H1 (cell line): ENCODE measurements at regions not wholly inside any gene's neighbourhood (a gene's known extent, or its start where the extent isn't known, plus 50 kb on each side); places are given as distances from the start of the nearest gene placed in this dataset.

Source experiments
- FOSL1 ChIP-seq: IDR thresholded peaks from 2 replicates; pipeline ENCODE4 v1.6.1; 2011; ENCODE audit warnings: mild to moderate bottlenecking, low read depth, low read length, moderate library complexity; ENCODE audit not compliant: insufficient read depth
- NANOG ChIP-seq: IDR thresholded peaks from 2 replicates; pipeline ENCODE4 v1.6.1; 2011; ENCODE audit warnings: low read length, low read depth, mild to moderate bottlenecking, inconsistent platforms; ENCODE audit not compliant: insufficient read depth, poor library complexity, severe bottlenecking
- RAD21 ChIP-seq, 2 experiments: IDR thresholded peaks in 1 of 2; conservative IDR thresholded peaks in 1 of 2; 2 replicates each; pipeline ENCODE4 v1.6.1; 2011; ENCODE audit warnings: low read depth in 2 of 2, low read length in 2 of 2, improper control_type of control experiment in 1 of 2, inconsistent platforms in 1 of 2, mild to moderate bottlenecking in 1 of 2, moderate library complexity in 1 of 2
- TAF7 ChIP-seq: optimal IDR thresholded peaks from 2 replicates; pipeline ENCODE3; 2011; ENCODE audit warnings: low read depth, mild to moderate bottlenecking, inconsistent platforms, low read length, moderate library complexity, borderline replicate concordance
- TBP ChIP-seq: IDR thresholded peaks from 2 replicates; pipeline ENCODE4 v1.6.1; 2011; ENCODE audit warnings: low read depth, low read length, improper control_type of control experiment
- TCF12 ChIP-seq: IDR thresholded peaks from 2 replicates; pipeline ENCODE4 v1.6.1; 2011; ENCODE audit warnings: low read depth, mild to moderate bottlenecking, low read length
- TF ChIP-seq, protein P1 (sequence below): fragments of 300-600 bp; sonication (generic); IDR thresholded peaks from 2 replicates; pipeline ENCODE4 v1.7.1; 2012; ENCODE audit warnings: low read length, moderate library complexity, mild to moderate bottlenecking, inconsistent platforms; ENCODE audit not compliant: insufficient replicate concordance
- TF ChIP-seq, protein P2 (sequence below): IDR thresholded peaks from 2 replicates; pipeline ENCODE4 v1.6.1; 2012; ENCODE audit warnings: low read length, inconsistent platforms

DNA sequence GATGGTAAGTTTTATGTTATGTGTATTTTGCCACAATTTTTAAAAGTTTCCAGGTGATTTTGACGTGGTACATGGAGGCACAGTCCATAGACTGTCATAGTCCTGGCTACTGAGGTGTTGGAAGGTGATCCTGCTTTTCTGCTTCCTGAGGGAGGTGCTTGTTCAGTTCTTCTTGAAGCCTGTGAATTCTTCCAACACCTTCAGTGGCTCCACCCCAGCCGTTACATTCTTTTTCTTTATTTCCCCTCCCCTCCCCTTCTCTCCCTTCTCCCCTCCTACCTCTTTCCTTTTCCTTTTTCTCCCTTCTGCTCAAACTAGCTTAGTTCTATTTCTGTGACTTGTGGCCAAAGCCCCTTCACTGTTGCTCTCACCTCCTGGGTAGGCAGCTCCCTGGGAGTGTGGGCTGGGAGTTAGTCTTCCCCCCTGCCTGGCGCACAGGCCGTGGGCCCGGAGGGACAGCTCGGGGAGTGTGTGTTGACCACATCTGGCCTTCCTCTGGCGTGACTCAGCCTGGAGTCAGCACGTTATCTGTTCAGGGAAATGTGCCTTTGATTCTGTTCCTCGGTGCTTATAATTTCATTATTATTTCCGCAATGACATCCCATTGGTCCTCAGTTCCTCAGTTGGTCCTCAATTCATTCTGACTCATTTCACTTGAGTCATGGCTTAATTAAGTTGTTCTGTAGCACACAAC is 566.2 kb downstream of the TBC1D22A start (continued):
- TF ChIP-seq, protein P1, sequence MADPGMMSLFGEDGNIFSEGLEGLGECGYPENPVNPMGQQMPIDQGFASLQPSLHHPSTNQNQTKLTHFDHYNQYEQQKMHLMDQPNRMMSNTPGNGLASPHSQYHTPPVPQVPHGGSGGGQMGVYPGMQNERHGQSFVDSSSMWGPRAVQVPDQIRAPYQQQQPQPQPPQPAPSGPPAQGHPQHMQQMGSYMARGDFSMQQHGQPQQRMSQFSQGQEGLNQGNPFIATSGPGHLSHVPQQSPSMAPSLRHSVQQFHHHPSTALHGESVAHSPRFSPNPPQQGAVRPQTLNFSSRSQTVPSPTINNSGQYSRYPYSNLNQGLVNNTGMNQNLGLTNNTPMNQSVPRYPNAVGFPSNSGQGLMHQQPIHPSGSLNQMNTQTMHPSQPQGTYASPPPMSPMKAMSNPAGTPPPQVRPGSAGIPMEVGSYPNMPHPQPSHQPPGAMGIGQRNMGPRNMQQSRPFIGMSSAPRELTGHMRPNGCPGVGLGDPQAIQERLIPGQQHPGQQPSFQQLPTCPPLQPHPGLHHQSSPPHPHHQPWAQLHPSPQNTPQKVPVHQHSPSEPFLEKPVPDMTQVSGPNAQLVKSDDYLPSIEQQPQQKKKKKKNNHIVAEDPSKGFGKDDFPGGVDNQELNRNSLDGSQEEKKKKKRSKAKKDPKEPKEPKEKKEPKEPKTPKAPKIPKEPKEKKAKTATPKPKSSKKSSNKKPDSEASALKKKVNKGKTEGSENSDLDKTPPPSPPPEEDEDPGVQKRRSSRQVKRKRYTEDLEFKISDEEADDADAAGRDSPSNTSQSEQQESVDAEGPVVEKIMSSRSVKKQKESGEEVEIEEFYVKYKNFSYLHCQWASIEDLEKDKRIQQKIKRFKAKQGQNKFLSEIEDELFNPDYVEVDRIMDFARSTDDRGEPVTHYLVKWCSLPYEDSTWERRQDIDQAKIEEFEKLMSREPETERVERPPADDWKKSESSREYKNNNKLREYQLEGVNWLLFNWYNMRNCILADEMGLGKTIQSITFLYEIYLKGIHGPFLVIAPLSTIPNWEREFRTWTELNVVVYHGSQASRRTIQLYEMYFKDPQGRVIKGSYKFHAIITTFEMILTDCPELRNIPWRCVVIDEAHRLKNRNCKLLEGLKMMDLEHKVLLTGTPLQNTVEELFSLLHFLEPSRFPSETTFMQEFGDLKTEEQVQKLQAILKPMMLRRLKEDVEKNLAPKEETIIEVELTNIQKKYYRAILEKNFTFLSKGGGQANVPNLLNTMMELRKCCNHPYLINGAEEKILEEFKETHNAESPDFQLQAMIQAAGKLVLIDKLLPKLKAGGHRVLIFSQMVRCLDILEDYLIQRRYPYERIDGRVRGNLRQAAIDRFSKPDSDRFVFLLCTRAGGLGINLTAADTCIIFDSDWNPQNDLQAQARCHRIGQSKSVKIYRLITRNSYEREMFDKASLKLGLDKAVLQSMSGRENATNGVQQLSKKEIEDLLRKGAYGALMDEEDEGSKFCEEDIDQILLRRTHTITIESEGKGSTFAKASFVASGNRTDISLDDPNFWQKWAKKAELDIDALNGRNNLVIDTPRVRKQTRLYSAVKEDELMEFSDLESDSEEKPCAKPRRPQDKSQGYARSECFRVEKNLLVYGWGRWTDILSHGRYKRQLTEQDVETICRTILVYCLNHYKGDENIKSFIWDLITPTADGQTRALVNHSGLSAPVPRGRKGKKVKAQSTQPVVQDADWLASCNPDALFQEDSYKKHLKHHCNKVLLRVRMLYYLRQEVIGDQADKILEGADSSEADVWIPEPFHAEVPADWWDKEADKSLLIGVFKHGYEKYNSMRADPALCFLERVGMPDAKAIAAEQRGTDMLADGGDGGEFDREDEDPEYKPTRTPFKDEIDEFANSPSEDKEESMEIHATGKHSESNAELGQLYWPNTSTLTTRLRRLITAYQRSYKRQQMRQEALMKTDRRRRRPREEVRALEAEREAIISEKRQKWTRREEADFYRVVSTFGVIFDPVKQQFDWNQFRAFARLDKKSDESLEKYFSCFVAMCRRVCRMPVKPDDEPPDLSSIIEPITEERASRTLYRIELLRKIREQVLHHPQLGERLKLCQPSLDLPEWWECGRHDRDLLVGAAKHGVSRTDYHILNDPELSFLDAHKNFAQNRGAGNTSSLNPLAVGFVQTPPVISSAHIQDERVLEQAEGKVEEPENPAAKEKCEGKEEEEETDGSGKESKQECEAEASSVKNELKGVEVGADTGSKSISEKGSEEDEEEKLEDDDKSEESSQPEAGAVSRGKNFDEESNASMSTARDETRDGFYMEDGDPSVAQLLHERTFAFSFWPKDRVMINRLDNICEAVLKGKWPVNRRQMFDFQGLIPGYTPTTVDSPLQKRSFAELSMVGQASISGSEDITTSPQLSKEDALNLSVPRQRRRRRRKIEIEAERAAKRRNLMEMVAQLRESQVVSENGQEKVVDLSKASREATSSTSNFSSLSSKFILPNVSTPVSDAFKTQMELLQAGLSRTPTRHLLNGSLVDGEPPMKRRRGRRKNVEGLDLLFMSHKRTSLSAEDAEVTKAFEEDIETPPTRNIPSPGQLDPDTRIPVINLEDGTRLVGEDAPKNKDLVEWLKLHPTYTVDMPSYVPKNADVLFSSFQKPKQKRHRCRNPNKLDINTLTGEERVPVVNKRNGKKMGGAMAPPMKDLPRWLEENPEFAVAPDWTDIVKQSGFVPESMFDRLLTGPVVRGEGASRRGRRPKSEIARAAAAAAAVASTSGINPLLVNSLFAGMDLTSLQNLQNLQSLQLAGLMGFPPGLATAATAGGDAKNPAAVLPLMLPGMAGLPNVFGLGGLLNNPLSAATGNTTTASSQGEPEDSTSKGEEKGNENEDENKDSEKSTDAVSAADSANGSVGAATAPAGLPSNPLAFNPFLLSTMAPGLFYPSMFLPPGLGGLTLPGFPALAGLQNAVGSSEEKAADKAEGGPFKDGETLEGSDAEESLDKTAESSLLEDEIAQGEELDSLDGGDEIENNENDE: no peak
- no peak for TF ChIP-seq NANOG
- TF ChIP-seq FOSL1: no peak
- no peak for TF ChIP-seq TCF12
- TF ChIP-seq, protein P2, sequence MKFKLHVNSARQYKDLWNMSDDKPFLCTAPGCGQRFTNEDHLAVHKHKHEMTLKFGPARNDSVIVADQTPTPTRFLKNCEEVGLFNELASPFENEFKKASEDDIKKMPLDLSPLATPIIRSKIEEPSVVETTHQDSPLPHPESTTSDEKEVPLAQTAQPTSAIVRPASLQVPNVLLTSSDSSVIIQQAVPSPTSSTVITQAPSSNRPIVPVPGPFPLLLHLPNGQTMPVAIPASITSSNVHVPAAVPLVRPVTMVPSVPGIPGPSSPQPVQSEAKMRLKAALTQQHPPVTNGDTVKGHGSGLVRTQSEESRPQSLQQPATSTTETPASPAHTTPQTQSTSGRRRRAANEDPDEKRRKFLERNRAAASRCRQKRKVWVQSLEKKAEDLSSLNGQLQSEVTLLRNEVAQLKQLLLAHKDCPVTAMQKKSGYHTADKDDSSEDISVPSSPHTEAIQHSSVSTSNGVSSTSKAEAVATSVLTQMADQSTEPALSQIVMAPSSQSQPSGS: no peak
- no peak for TF ChIP-seq TBP
- TF ChIP-seq RAD21 (IDR thresholded peaks at IDR 0.05 in 1 of 2, conservative IDR thresholded peaks at IDR 0.05 in 1 of 2; ENCODE audit: low read depth in 2 of 2, low read length in 2 of 2): no peak
- no peak for TF ChIP-seq TAF7
